BJ (cell line): ENCODE measurements at regions not wholly inside any gene's neighbourhood (a gene's known extent, or its start where the extent isn't known, plus 50 kb on each side); places are given as distances from the start of the nearest gene placed in this dataset.
A peak's percentile ranks its signal among the peaks of the same experiment; 100 is the strongest.
"Not testable (repeated sequence)": the region's sequence is repeated elsewhere in the genome, so short reads cannot be mapped to it uniquely, and the experiment has no call there.

Source experiments
- CTCF ChIA-PET: fragments of 350-600 bp; formaldehyde crosslinking; extraction: SDS; loops from one replicate; lab custom pipeline; 2021; ENCODE audit warnings: antibody characterized with exemption, inconsistent platforms; lab: Yijun Ruan, JAX
- POLR2A ChIA-PET: fragments of 300-600 bp; sonication (Branson Sonifier 250); formaldehyde crosslinking; extraction: SDS; loops from one replicate; lab custom pipeline; 2021; ENCODE audit warnings: antibody characterized with exemption; lab: Charles Lee
- DNase-seq: peaks from one replicate; pipeline ENCODE4 v3.0.0-alpha.2; 2011; ENCODE audit warnings: low read depth
- H3K27me3 ChIP-seq: 2 replicates; pipeline ENCODE4 v1.6.0; 2011; ENCODE audit warnings: low read length; ENCODE audit not compliant: control insufficient read depth, insufficient read depth
- H3K36me3 ChIP-seq: 2 replicates; pipeline ENCODE4 v1.5.1; 2011; ENCODE audit warnings: low read length; ENCODE audit not compliant: control insufficient read depth, insufficient read depth
- H3K4me3 ChIP-seq: 2 replicates; pipeline ENCODE4 v1.5.1; 2011; ENCODE audit warnings: low read depth, mild to moderate bottlenecking, control low read depth, low read length
- TF ChIP-seq, protein P1 (sequence below): IDR thresholded peaks from 2 replicates; pipeline ENCODE4 v1.5.1; 2011; ENCODE audit warnings: low read depth, mild to moderate bottlenecking, control low read depth, inconsistent platforms, low read length, moderate library complexity; ENCODE audit not compliant: insufficient read depth

- CTCF ChIA-PET: no interaction called here
- POLR2A ChIA-PET: no interaction called here
- no peaks in the 10 kb centered on the region for H3K27me3 ChIP-seq
- H3K4me3 ChIP-seq: no peak overlapping the region
- TF ChIP-seq, protein P1, sequence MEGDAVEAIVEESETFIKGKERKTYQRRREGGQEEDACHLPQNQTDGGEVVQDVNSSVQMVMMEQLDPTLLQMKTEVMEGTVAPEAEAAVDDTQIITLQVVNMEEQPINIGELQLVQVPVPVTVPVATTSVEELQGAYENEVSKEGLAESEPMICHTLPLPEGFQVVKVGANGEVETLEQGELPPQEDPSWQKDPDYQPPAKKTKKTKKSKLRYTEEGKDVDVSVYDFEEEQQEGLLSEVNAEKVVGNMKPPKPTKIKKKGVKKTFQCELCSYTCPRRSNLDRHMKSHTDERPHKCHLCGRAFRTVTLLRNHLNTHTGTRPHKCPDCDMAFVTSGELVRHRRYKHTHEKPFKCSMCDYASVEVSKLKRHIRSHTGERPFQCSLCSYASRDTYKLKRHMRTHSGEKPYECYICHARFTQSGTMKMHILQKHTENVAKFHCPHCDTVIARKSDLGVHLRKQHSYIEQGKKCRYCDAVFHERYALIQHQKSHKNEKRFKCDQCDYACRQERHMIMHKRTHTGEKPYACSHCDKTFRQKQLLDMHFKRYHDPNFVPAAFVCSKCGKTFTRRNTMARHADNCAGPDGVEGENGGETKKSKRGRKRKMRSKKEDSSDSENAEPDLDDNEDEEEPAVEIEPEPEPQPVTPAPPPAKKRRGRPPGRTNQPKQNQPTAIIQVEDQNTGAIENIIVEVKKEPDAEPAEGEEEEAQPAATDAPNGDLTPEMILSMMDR: no peak
- no peak for DNase-seq
- no peaks in the 10 kb centered on the region for H3K36me3 ChIP-seq
Observed at GRCh38 chr16:29204806-29205135, 201.7 kb downstream of the NPIPB11 start.

DNA sequence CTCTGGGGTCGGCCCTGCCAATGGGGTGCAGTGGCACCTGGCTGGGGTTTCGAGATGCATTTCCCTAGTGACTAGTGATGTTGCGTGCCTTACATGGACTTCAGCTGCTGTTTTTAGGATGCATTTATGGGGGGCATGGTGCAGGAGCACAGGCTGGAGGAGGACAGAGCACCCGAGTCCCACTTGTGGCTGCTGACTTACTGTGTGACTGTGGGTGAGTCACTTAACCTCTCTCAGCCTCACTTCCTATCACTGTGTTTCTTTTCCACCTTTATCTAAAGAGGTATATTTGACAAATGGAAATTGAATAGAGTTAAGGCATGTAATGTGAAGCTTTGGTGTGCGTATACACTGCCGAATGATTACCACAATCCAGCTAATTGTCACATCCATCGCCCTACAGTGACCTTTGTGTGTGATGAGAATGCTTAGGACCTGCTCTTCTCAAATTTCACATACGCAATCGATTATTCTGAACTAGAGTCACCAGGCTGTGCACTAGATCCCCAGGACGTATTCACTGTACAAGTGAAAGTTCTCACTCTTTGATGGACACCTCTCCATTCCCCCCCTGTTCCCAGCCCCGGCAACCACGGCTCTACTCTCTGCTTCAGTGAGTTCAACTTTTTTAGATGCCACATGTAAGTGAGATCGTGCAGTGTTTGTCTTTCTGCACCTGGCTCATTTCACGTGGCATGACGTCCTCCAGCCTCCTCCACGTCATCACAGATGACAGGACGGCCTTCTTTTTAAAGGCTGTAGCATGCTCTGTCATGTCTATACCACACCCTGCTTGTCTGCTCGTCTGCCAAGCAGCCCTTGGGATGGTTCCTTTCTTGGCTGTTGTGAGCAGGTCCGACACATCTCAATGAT is 202.3 kb downstream of the NPIPB11 start:
- not testable (repeated sequence) for DNase-seq

GRCh38 chr16:29203046-29203932 is 203.2 kb downstream of the NPIPB11 start:
- DNase-seq, H3K36me3 ChIP-seq, CTCF ChIA-PET, POLR2A ChIA-PET, H3K4me3 ChIP-seq, H3K27me3 ChIP-seq: not testable (repeated sequence)

More for the DNA sequence above, 202.3 kb downstream of the NPIPB11 start:
- H3K4me3 ChIP-seq, H3K27me3 ChIP-seq, CTCF ChIA-PET, H3K36me3 ChIP-seq, POLR2A ChIA-PET: not testable (repeated sequence)

DNA sequence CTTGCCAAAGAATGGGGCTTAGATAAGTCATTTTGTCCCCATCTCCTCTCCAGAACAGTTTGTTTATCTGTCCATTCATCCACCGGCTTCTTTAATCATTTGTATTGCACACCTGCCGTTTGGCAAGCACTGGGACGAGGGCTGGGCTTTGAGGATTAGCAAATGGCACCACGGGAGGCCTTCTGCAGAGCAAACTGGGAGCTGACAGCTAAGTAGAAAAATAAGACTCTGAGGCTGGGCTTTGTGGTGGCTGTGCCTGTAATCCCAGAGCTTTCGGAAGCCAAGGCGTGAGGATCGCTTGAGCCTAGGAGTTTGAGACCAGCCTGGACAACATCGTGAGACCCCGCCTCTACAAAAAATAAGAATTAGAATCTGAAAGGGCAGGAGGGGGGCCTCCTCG is 203.9 kb downstream of the NPIPB11 start:
- POLR2A ChIA-PET, H3K36me3 ChIP-seq, H3K4me3 ChIP-seq, CTCF ChIA-PET, H3K27me3 ChIP-seq, DNase-seq: not testable (repeated sequence)

- POLR2A ChIA-PET: not testable (repeated sequence)
- peak; percentile 33 for DNase-seq
Observed at GRCh38 chr16:29202025-29202632, 204.4 kb downstream of the NPIPB11 start.

GRCh38 chr16:29201296-29202024 is 205.1 kb downstream of the NPIPB11 start:
- POLR2A ChIA-PET, H3K4me3 ChIP-seq, H3K36me3 ChIP-seq, CTCF ChIA-PET, H3K27me3 ChIP-seq: not testable (repeated sequence)
- peak; percentile 31 for DNase-seq

More at GRCh38 chr16:29202025-29202632, 204.4 kb downstream of the NPIPB11 start:
- H3K27me3 ChIP-seq, H3K4me3 ChIP-seq, H3K36me3 ChIP-seq, CTCF ChIA-PET: not testable (repeated sequence)

- POLR2A ChIA-PET, H3K36me3 ChIP-seq, H3K27me3 ChIP-seq, CTCF ChIA-PET, DNase-seq, H3K4me3 ChIP-seq: not testable (repeated sequence)
Observed at GRCh38 chr16:29200681-29201080, 205.8 kb downstream of the NPIPB11 start.

- H3K36me3 ChIP-seq, H3K4me3 ChIP-seq, POLR2A ChIA-PET, H3K27me3 ChIP-seq, CTCF ChIA-PET: not testable (repeated sequence)
- DNase-seq: peak; percentile 44
Observed at GRCh38 chr16:29200135-29200601, 206.3 kb downstream of the NPIPB11 start.

DNA sequence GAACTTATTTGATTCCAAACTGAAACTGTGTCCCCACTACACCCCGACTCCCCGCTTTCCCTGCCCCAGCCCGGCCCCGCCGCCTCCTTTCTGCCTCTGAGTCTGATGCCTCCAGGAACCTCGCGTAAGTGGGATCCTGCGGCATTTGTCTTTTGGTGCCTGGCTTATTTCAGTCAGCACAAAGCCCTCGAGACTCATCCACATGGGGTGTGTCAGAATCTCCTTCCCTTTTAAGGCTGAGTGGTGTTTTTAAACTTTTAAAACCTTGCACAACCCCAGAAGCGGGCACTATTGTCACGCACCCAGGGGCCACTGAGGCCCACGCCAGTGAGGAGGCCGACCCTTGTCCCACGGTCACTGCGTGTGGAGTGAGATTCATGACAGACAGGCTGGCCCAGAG is 206.9 kb downstream of the NPIPB11 start:
- CTCF ChIA-PET, H3K4me3 ChIP-seq, H3K27me3 ChIP-seq, POLR2A ChIA-PET, H3K36me3 ChIP-seq: not testable (repeated sequence)
- peak; percentile 31 for DNase-seq
